ENCODE measurements at regions not wholly inside any gene's neighbourhood (a gene's known extent, or its start where the extent isn't known, plus 50 kb on each side); places are given as distances from the start of the nearest gene placed in this dataset.

GRCh38 chr5:160903551-160903950, 51.5 kb upstream of the ATP10B start:
- TF ChIP-seq CTCF (IDR thresholded peaks at IDR 0.05), result no peak
- TF ChIP-seq POLR2A (IDR thresholded peaks at IDR 0.05), result no peak

All from right lobe of liver (tissue), 4 donors.